K562 (cell line): ENCODE measurements at regions not wholly inside any gene's neighbourhood (a gene's known extent, or its start where the extent isn't known, plus 50 kb on each side); places are given as distances from the start of the nearest gene placed in this dataset.

Experiments
- ATAC-seq: fragments of 200-7000 bp; cut with Tn5 transposase; 3 replicates; pipeline ENCODE4 v1.9.1; 2020; ENCODE audit warnings: moderate library complexity
- BruUV-seq: library from RNA; stranded (reverse); fragments of 400-500 nt; replicated peaks from 2 replicates; lab custom pipeline; 2021; lab: Mats Ljungman, UMichigan
- CTCF ChIA-PET: fragments of 300-600 bp; formaldehyde crosslinking; extraction: SDS; loops from one replicate; lab custom pipeline; 2021; ENCODE audit warnings: low intra/inter-chr PET ratio; lab: Yijun Ruan, JAX
- POLR2A ChIA-PET: fragments of 300-600, 350-650 bp; sonication (Branson Sonifier 250); formaldehyde crosslinking; extraction: SDS; loops from one replicate; lab custom pipeline; 2021; ENCODE audit warnings: antibody characterized with exemption, inconsistent platforms; lab: Yijun Ruan, JAX
- DNase-seq, 4 experiments: peaks; one replicate each; pipeline versions ENCODE4 v3.0.0 to v3.0.0-alpha.2; 2011 to 2018; ENCODE audit warnings: low spot score in 3 of 4, mixed read lengths in 3 of 4; ENCODE audit errors: extremely low read depth in 1 of 4
- FAIRE-seq: peaks from 2 replicates; lab custom pipeline; 2011; peaks lifted over from hg19 to GRCh38; lab: Jason Lieb, UNC
- H2AFZ ChIP-seq: 2 replicates; pipeline ENCODE4 v1.6.0; 2011; ENCODE audit warnings: low read depth, low read length, control low read depth, inconsistent platforms
- H3K27ac ChIP-seq: fragments of 200-600 bp; 3 replicates; pipeline ENCODE4 v1.8.0; 2011; ENCODE audit warnings: low read depth, mild to moderate bottlenecking, control low read depth, inconsistent platforms, low read length, moderate library complexity, mixed read lengths; ENCODE audit errors: extremely low read depth
- H3K27me3 ChIP-seq, 2 experiments: fragments of 300-600 bp in 1 of 2; 2 replicates in 1 of 2; 3 replicates in 1 of 2; pipeline versions ENCODE4 v1.6.0 to v1.8.0; 2011; ENCODE audit warnings: inconsistent platforms in 2 of 2, low read length in 2 of 2, mild to moderate bottlenecking in 1 of 2, mixed read lengths in 1 of 2, moderate library complexity in 1 of 2; ENCODE audit not compliant: control insufficient read depth in 2 of 2, insufficient read depth in 2 of 2
- H3K36me3 ChIP-seq: fragments of 300-600 bp; 3 replicates; pipeline ENCODE4 v1.8.0; 2011; ENCODE audit warnings: mild to moderate bottlenecking, low read length, inconsistent platforms; ENCODE audit not compliant: control insufficient read depth, insufficient read depth
- H3K4me1 ChIP-seq, 2 experiments: fragments of 200-600 bp in 1 of 2; replicated peaks in 1 of 2; 2 replicates in 1 of 2; 3 replicates in 1 of 2; pipeline versions ENCODE4 v1.5.1 to v1.8.0; 2011; ENCODE audit warnings: inconsistent platforms in 2 of 2, low read length in 2 of 2, mild to moderate bottlenecking in 1 of 2, mixed read lengths in 1 of 2, moderate library complexity in 1 of 2; ENCODE audit not compliant: control insufficient read depth in 2 of 2, insufficient read depth in 2 of 2
- H3K4me2 ChIP-seq: 2 replicates; pipeline ENCODE4 v1.6.1; 2011; ENCODE audit warnings: low read length, control low read depth, inconsistent platforms, mixed read lengths; ENCODE audit not compliant: insufficient read depth
- H3K4me3 ChIP-seq: fragments of 200-600 bp; sonication (generic), shearing (Covaris generic); 2 replicates; pipeline ENCODE4 v1.5.1; 2016; ENCODE audit warnings: control low read depth, inconsistent platforms
- H3K79me2 ChIP-seq: fragments of 200-600 bp; 3 replicates; pipeline ENCODE4 v1.8.0; 2011; ENCODE audit warnings: low read length, inconsistent platforms; ENCODE audit not compliant: control insufficient read depth, insufficient read depth
- H3K9ac ChIP-seq, 2 experiments: 2 replicates each; pipeline versions ENCODE4 v1.6.0 to v1.6.1; 2011; ENCODE audit warnings: low read depth in 2 of 2, low read length in 2 of 2, control low read depth in 1 of 2, inconsistent platforms in 1 of 2, mild to moderate bottlenecking in 1 of 2, mixed read lengths in 1 of 2; ENCODE audit not compliant: insufficient read depth in 1 of 2
- H3K9me1 ChIP-seq: one replicate; pipeline ENCODE4 v1.6.0; 2011; ENCODE audit warnings: inconsistent platforms, mild to moderate bottlenecking, low read length, moderate library complexity; ENCODE audit not compliant: control insufficient read depth, insufficient read depth
- H3K9me3 ChIP-seq: replicated peaks from 2 replicates; pipeline ENCODE4 v1.5.1; 2011; ENCODE audit warnings: low read depth, low read length, inconsistent platforms; ENCODE audit not compliant: control insufficient read depth, insufficient read depth
- H4K20me1 ChIP-seq: replicated peaks from 2 replicates; pipeline ENCODE4 v1.6.1; 2011; ENCODE audit warnings: low read length, inconsistent platforms, mixed read lengths; ENCODE audit not compliant: control insufficient read depth, insufficient read depth
- CHCHD3 ChIP-seq: fragments of 250-450 bp; sonication (Bioruptor Pico); IDR thresholded peaks from 2 replicates; pipeline ENCODE4 v2.1.2; 2022; ENCODE audit warnings: mild to moderate bottlenecking
- CHD1 ChIP-seq: fragments of 200-600 bp; sonication (generic); IDR thresholded peaks from one replicate; pipeline ENCODE4 v1.6.1; 2012; ENCODE audit warnings: mild to moderate bottlenecking, moderate library complexity, low read length, inconsistent platforms
- CREM ChIP-seq: IDR thresholded peaks from 2 replicates; pipeline ENCODE4 v1.6.1; 2014; ENCODE audit warnings: antibody characterized with exemption, low read depth
- HSF4 ChIP-seq: fragments of 250-450 bp; sonication (Bioruptor Pico); IDR thresholded peaks from 2 replicates; pipeline ENCODE4 v2.1.2; 2022; ENCODE audit warnings: mild to moderate bottlenecking, moderate library complexity, borderline replicate concordance
- LEF1 ChIP-seq: fragments of 450-650 bp; IDR thresholded peaks from 2 replicates; pipeline ENCODE4 v1.6.1; 2016; ENCODE audit warnings: mild to moderate bottlenecking
- NFIC ChIP-seq: fragments of 450-650 bp; IDR thresholded peaks from 2 replicates; pipeline ENCODE4 v1.6.1; 2017; ENCODE audit warnings: mild to moderate bottlenecking, inconsistent platforms
- POU5F1 ChIP-seq: fragments of 150-350 bp; IDR thresholded peaks from 2 replicates; pipeline ENCODE4 v1.6.1; 2014; ENCODE audit warnings: borderline replicate concordance, low read length, low read depth, mild to moderate bottlenecking; ENCODE audit not compliant: partially characterized antibody
- RBM17 ChIP-seq: fragments of 200-400 bp; formaldehyde crosslinking; IDR thresholded peaks from 2 replicates; pipeline ENCODE4 v1.6.1; 2017; ENCODE audit warnings: low read depth, mild to moderate bottlenecking, low read length, borderline replicate concordance
- ZNF444 ChIP-seq: fragments of 250-450 bp; sonication (Bioruptor Pico); IDR thresholded peaks from 2 replicates; pipeline ENCODE4 v1.4.0; 2020; ENCODE audit warnings: mild to moderate bottlenecking, moderate library complexity
- WGBS: fragments of 100-300 bp; shearing (Covaris generic); methylation state at CpG from one replicate; pipeline ENCODE4 v1.1.6; 2016; ENCODE audit warnings: low coverage, mixed read lengths; ENCODE audit not compliant: insufficient coverage; ENCODE audit errors: missing lambda C conversion rate; 5-methylcytosine and 5-hydroxymethylcytosine counted together
- in situ Hi-C: fragments of 300-500 bp; cut with MboI; formaldehyde crosslinking; loops from 4 replicates; pipeline ENCODE4 v1.15.0; 2018; ENCODE audit warnings: inconsistent platforms, mixed read lengths
- intact Hi-C: fragments of 100-400 bp; cut with micrococcal nuclease; formaldehyde crosslinking; loops from 2 replicates; pipeline ENCODE4 v1.14.2; 2022
- TF ChIP-seq, protein P1 (sequence below): sonication (generic); formaldehyde crosslinking; IDR thresholded peaks from 2 replicates; pipeline ENCODE4 v1.8.0; 2022; ENCODE audit warnings: mild to moderate bottlenecking, missing genetic modification reagents
- TF ChIP-seq, protein P2 (sequence below): fragments of 250-450 bp; sonication (Bioruptor Pico); IDR thresholded peaks from 2 replicates; pipeline ENCODE4 v1.5.0; 2021; ENCODE audit warnings: mild to moderate bottlenecking, borderline replicate concordance
- TF ChIP-seq, protein P3 (sequence below): sonication (generic); formaldehyde crosslinking; IDR thresholded peaks from 2 replicates; pipeline ENCODE4 v1.8.1; 2023; ENCODE audit warnings: mild to moderate bottlenecking, missing genetic modification reagents
- TF ChIP-seq, protein P4 (sequence below): fragments of 250-450 bp; sonication (Bioruptor Pico); IDR thresholded peaks from 2 replicates; pipeline ENCODE4 v1.8.0; 2022; ENCODE audit warnings: inconsistent platforms
- TF ChIP-seq, protein P5 (sequence below): sonication (generic); formaldehyde crosslinking; IDR thresholded peaks from 2 replicates; pipeline ENCODE4 v1.8.0; 2022; ENCODE audit warnings: mild to moderate bottlenecking, missing genetic modification reagents

DNA sequence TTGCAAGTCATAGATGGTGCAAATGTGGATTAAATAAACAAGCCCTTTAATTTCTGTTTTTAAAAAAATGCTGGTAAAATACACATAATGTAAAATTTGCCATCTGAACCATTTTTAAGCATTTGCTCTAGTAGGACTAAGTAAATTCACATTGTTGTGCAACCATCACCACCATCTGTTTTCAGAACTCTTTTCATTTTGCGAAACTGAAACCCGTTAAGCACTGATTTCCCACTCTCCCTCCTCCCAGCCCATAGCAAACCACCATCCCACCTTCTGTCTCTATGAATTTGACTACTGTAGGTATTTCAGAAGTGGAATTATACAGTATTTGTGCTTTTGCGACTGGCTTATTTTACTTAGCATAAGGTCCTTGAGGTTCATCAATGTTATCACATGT is 103.3 kb upstream of the CNTLN start:
- H3K79me2 ChIP-seq: no peaks in the 10 kb centered on the region
- ChIA-PET POLR2A (interaction anchor here (0.6 kb wide), 1 partner anchor 10 kb away, joined by 3 read pairs; no protein-coding TSS in a partner anchor), CTCF (no interaction called here)
- H3K27ac ChIP-seq: no peak overlapping the region
- no peak overlapping the region for H3K4me2 ChIP-seq
- no peaks in the 10 kb centered on the region for H3K36me3 ChIP-seq
- 0% methylated on average over 2 of the region's 3 CpGs for WGBS
- H3K4me1 ChIP-seq: no peaks in the 10 kb centered on the region
- no peaks in the 10 kb centered on the region for H3K27me3 ChIP-seq
- in situ Hi-C loops (no loop called here), intact Hi-C loops (no loop called here)
- no TSS peak for BruUV-seq
- ATAC-seq (no peak), FAIRE-seq (no peak), DNase-seq (no peak)
- H2AFZ ChIP-seq: no peak overlapping the region
- H3K9ac ChIP-seq: no peak overlapping the region
- no peaks in the 10 kb centered on the region for H3K9me1 ChIP-seq
- H4K20me1 ChIP-seq: no peaks in the 10 kb centered on the region
- no peak overlapping the region for H3K4me3 ChIP-seq
- H3K9me3 ChIP-seq: no peaks in the 10 kb centered on the region
- TF ChIP-seq, protein P1, sequence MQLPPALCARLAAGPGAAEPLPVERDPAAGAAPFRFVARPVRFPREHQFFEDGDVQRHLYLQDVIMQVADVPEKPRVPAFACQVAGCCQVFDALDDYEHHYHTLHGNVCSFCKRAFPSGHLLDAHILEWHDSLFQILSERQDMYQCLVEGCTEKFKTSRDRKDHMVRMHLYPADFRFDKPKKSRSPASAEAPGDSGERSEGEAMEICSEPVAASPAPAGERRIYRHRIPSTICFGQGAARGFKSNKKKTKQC (CRISPR knock-in tag): no peak
- TF ChIP-seq, protein P2, sequence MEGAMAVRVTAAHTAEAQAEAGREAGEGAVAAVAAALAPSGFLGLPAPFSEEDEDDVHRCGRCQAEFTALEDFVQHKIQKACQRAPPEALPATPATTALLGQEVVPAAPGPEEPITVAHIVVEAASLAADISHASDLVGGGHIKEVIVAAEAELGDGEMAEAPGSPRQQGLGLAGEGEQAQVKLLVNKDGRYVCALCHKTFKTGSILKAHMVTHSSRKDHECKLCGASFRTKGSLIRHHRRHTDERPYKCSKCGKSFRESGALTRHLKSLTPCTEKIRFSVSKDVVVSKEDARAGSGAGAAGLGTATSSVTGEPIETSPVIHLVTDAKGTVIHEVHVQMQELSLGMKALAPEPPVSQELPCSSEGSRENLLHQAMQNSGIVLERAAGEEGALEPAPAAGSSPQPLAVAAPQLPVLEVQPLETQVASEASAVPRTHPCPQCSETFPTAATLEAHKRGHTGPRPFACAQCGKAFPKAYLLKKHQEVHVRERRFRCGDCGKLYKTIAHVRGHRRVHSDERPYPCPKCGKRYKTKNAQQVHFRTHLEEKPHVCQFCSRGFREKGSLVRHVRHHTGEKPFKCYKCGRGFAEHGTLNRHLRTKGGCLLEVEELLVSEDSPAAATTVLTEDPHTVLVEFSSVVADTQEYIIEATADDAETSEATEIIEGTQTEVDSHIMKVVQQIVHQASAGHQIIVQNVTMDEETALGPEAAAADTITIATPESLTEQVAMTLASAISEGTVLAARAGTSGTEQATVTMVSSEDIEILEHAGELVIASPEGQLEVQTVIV (CRISPR knock-in tag): no peak
- TF ChIP-seq NFIC (no peak), POU5F1 (no peak), CHCHD3 (CRISPR knock-in tag) (no peak), CREM (no peak), ZNF444 (no peak), HSF4 (no peak), RBM17 (no peak), CHD1 (no peak), LEF1 (no peak)
- TF ChIP-seq, protein P3, sequence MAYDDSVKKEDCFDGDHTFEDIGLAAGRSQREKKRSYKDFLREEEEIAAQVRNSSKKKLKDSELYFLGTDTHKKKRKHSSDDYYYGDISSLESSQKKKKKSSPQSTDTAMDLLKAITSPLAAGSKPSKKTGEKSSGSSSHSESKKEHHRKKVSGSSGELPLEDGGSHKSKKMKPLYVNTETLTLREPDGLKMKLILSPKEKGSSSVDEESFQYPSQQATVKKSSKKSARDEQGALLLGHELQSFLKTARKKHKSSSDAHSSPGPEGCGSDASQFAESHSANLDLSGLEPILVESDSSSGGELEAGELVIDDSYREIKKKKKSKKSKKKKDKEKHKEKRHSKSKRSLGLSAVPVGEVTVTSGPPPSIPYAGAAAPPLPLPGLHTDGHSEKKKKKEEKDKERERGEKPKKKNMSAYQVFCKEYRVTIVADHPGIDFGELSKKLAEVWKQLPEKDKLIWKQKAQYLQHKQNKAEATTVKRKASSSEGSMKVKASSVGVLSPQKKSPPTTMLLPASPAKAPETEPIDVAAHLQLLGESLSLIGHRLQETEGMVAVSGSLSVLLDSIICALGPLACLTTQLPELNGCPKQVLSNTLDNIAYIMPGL (CRISPR knock-in tag): no peak
- TF ChIP-seq, protein P4, sequence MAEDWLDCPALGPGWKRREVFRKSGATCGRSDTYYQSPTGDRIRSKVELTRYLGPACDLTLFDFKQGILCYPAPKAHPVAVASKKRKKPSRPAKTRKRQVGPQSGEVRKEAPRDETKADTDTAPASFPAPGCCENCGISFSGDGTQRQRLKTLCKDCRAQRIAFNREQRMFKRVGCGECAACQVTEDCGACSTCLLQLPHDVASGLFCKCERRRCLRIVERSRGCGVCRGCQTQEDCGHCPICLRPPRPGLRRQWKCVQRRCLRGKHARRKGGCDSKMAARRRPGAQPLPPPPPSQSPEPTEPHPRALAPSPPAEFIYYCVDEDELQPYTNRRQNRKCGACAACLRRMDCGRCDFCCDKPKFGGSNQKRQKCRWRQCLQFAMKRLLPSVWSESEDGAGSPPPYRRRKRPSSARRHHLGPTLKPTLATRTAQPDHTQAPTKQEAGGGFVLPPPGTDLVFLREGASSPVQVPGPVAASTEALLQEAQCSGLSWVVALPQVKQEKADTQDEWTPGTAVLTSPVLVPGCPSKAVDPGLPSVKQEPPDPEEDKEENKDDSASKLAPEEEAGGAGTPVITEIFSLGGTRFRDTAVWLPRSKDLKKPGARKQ (CRISPR knock-in tag): no peak
- TF ChIP-seq, protein P5, sequence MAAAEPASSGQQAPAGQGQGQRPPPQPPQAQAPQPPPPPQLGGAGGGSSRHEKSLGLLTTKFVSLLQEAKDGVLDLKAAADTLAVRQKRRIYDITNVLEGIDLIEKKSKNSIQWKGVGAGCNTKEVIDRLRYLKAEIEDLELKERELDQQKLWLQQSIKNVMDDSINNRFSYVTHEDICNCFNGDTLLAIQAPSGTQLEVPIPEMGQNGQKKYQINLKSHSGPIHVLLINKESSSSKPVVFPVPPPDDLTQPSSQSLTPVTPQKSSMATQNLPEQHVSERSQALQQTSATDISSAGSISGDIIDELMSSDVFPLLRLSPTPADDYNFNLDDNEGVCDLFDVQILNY (CRISPR knock-in tag): no peak
